Panc1 (cell line): ENCODE measurements at regions not wholly inside any gene's neighbourhood (a gene's known extent, or its start where the extent isn't known, plus 50 kb on each side); places are given as distances from the start of the nearest gene placed in this dataset.

ENCODE experiments used
- CTCF ChIP-seq: fragments of 450-650 bp; IDR thresholded peaks from 2 replicates; pipeline ENCODE4 v1.5.1; 2017; ENCODE audit warnings: mild to moderate bottlenecking
- POLR2AphosphoS5 ChIP-seq: IDR thresholded peaks from 2 replicates; pipeline ENCODE4 v1.6.1; 2012; ENCODE audit warnings: mild to moderate bottlenecking, low read depth, low read length, moderate library complexity
- REST ChIP-seq, 2 experiments: IDR thresholded peaks; 2 replicates each; pipeline ENCODE4 v1.6.1; 2011 to 2012; ENCODE audit warnings: low read depth in 2 of 2, control low read depth in 1 of 2, low read length in 1 of 2, mild to moderate bottlenecking in 1 of 2, moderate library complexity in 1 of 2; ENCODE audit not compliant: insufficient read depth in 1 of 2
- TCF7L2 ChIP-seq: IDR thresholded peaks from 2 replicates; pipeline ENCODE4 v1.6.1; 2011; ENCODE audit warnings: mild to moderate bottlenecking, low read depth, low read length, inconsistent platforms

GRCh38 chr14:56471056-56471455 is 108.5 kb upstream of the TMEM260 start:
- TF ChIP-seq CTCF (no peak), POLR2AphosphoS5 (no peak), REST (IDR thresholded peaks at IDR 0.05; ENCODE audit: insufficient read depth in 1 of 2, low read depth in 2 of 2, low read length in 1 of 2) (no peak), TCF7L2 (no peak)
